ENCODE measurements at regions not wholly inside any gene's neighbourhood (a gene's known extent, or its start where the extent isn't known, plus 50 kb on each side); places are given as distances from the start of the nearest gene placed in this dataset.
"Not testable (repeated sequence)": the region's sequence is repeated elsewhere in the genome, so short reads cannot be mapped to it uniquely, and the experiment has no call there.

- no peak for DNase-seq (ENCODE audit: low spot score)
Observed at GRCh38 chr18:64410685-64411084, 261.8 kb upstream of the LINC00305 start.

- no peak for DNase-seq (ENCODE audit: low spot score)
Observed at GRCh38 chr18:64409511-64409910, 260.6 kb upstream of the LINC00305 start.

- DNase-seq (ENCODE audit: low spot score), result no peak
Observed at GRCh38 chr18:64407606-64408005, 258.7 kb upstream of the LINC00305 start.

DNA sequence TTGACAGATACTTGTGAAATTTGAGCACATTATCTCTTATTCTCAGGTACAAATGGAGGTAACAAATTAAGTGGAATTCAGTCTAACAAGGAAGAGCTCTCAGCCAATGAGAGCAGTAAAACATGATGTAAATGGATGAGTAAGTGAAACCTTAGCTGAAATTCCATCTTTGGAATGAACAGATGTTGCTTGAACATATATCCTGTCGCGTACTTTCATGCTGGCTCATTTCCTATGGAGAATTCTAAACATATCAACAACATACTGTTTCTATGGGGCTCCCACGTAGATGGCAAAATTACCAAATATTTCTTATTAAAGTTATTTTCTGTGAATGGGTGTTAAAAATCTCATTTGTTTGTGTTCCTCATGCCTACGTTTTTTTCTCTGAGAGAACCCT, 256.3 kb upstream of the LINC00305 start:
- no peak for DNase-seq (ENCODE audit: low spot score)

DNA sequence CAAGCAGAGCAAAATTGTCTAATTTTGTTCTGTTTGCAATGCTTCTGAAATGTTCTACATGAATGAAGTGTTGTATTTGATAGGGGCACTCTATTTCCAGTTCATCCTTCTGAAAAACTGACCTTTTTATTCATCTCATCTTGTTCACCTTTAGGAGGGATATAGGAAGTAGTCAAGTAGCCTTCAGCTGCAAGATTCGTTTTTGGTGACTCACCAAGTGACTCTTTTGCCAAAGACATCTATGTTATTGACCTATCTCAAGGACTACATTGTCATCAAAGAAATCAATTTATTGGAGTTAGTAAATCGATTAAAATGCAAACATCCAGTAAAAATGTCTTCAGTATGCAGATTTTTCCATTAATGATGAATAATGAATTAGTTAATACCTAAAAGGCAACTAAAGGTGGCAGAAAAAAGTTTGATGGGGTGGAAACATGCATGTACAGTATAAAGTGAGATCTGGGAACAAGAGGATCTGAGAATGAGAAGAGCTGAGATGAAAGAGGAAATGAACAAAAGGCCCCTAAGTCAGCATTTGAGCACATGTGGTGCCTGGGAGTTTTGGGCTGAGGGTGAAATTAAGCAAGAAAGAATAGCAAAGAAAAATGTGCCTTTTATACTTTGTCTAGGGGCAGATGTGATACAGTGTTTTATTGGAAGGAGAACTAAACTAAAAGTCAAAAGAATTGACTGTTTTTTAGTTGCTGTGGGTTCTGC, 255.1 kb upstream of the LINC00305 start:
- no peak for DNase-seq (ENCODE audit: low spot score)

DNA sequence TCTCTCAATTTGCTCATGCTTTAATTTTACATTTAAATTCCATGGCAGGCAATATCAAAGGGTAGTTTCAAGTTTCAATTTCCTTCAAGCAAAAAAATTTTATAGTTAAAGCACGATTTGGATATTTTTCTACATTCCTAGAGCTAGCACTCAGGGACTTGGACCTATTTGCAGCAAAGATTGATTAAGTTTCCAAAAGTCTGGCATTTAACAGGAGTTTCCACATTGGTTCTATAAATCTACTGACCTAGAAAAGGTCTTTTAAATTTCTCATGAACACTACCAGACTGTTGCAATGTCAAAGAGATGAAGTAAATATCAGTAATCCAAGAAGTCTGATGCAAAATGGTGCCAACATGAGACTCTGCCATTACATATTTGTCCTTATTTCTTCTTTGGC, 253.7 kb upstream of the LINC00305 start:
- DNase-seq (ENCODE audit: low spot score), result no peak

GRCh38 chr18:64401268-64402060, 252.6 kb upstream of the LINC00305 start:
- no peak for DNase-seq (ENCODE audit: low spot score)

DNA sequence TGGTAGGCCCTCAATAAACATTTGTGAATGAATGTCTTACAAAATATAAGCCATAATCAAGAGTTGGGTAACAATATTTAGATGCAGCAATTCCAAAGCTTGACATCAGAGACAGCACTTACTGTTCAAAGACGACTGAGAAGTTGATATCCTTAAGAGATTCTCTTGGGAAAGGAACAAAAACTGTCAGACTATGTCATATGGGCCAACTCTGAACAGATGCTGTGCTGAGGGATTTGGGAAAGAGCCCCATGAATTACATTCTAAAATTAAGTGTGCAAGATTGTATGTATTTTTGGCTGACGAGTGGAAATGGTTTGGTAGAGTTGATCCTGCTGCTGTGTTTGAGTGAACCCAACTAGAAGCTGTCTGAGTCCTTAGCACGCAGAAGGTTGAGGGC, 250.7 kb upstream of the LINC00305 start:
- DNase-seq (ENCODE audit: low spot score), result no peak

- no peak for DNase-seq (ENCODE audit: low spot score)
Observed at GRCh38 chr18:64398320-64398719, 249.4 kb upstream of the LINC00305 start.

DNA sequence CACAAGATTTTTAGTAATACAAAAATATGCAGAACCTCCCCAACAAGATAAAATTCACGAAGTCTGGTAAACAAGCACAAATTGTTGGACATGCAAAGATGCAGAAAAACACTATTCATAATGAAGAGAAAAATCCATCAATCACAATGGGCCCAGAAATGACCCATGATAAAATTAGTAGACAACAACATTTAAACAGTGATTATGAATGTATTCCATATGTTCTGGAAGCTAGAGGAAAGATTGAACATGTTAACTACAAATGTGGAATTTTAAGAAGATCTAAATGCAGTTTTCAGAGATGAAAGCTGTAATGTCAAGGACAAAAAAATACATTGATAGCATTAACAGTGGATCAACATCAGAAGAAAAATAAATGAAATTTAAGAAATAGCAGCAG, 243.3 kb upstream of the LINC00305 start:
- DNase-seq (ENCODE audit: low spot score), result no peak

DNA sequence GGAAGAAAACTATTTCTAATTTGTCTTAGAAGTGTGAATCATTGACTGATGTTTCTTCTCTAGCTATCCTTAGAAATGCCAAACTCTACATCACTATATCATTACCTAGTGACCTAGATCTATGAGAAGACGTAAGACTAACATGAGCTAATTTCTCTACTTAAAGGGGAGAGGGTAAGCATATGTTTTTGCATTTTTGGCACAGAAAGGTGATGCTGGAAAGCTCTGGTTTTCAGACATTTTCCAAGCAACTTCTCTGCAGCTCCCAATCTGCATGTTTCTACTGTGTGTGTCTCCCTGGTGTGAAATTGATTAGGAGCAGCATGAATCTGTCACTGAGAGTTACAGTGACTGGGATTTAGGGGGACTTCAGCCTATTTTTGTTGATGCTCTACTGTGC, 235.2 kb upstream of the LINC00305 start:
- no peak for DNase-seq (ENCODE audit: low spot score)

- no peak for DNase-seq (ENCODE audit: low spot score)
Observed at GRCh38 chr18:64380117-64380516, 231.2 kb upstream of the LINC00305 start.

GRCh38 chr18:64379662-64380061, 230.8 kb upstream of the LINC00305 start:
- no peak for DNase-seq (ENCODE audit: low spot score)

DNA sequence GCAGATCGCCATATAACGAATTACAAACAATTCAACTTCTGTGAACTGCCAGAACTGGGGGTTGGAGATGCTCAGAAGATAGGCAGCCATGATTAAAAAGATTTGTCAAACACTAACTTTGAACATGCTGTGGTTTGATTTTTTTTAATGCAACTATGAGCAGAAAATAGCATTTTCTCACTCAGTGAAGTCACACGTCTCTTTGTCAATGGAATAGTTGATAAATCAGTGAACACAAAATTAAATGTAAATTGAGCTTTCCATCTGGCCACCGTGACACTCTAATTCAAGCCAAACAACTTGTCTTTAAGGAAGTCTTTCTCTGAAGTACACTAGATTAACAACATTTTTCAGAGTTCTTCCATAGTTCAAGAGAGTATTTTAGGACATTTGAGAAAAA, 228.6 kb upstream of the LINC00305 start:
- DNase-seq (ENCODE audit: low spot score), result no peak

DNA sequence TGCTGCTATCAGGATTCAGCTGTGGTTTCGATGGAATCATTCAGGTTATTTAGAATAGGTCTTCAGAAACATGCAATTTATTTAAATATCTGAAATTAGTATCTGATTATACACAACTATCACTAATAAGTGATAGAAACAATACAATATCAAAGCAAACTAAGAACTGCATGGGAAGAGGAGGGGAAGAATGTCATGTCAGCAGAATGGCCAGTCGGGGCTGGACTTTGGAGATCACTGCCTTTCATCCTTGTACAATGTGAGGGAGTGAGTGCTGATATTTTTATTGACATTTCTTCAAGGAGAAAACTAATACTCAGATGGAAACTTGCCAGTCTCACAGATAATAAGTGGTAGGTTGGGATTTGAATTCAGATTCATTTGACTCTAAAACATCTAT, 224.0 kb upstream of the LINC00305 start:
- no peak for DNase-seq (ENCODE audit: low spot score)

DNA sequence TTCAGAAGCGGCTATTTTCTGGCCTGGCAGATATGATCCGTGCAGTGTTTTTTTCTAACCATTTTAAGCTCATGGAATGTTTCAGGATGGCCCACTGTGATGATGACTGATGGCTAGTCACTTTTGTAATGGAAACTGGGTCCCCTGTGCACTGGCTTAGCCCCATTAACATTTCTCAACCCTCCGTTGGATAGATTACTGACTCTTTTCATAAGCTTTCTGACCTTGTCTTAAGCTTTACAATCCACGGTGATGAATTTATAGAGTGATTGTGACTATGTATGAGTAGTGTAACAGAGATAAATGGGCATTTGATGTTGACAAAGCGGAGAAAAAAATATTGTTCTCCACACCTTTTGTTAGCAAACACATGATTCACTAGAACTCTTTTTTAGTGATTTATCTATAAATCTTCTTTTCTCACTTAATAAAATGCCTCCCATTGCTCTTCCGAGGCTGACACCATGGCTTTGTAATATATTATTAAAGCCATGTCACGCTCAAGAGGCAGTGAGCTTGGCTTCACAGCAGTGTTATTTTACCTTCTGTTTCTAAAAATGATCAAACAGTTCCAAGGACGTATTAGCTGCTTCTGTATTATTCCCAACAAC, 221.0 kb upstream of the LINC00305 start:
- DNase-seq (ENCODE audit: low spot score), result not testable (repeated sequence)

GRCh38 chr18:64365106-64365505, 216.2 kb upstream of the LINC00305 start:
- no peak for DNase-seq (ENCODE audit: low spot score)

DNA sequence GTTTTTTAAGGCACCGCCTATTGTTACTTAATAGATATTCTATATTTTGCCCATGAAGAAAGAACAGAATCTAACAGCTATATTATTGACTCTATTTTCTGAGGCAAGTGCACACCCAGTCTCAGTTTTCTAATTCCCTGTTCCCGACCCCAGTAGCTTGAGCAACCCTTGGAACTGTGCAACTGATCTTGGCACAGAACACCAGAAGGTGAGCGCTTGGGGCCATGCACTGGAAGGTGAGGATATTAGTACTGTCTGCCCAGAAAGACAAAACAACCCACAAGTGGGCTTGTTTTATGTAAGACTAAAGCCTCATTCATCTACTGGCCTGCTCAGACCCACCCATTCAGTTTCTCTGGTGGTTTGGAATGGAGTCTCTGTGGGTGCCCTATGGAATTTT, 188.8 kb upstream of the LINC00305 start:
- DNase-seq (ENCODE audit: low spot score), result no peak

DNA sequence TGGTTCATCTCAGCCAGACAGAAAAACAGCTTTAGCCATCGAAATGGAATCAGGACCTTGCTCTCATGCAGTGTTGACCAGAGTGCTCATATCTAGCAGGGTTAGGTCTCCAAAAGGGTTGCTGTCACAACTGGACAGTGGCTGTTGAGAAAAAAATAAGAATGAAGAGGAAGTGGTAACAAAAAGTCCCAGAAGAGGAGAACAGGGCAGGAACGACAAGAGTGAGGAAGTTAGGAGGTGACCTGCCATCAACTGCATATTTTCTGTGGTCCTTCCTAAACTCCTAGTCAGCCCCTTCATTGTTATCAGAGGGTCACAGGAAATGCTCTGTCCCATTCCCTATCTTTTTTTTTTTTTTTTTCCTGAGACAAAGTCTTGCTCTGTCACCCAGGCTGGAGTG, 188.1 kb upstream of the LINC00305 start:
- DNase-seq (ENCODE audit: low spot score), result no peak

GRCh38 chr18:64334748-64335147, 185.9 kb upstream of the LINC00305 start:
- no peak for DNase-seq (ENCODE audit: low spot score)

GRCh38 chr18:64333584-64333983, 184.7 kb upstream of the LINC00305 start:
- DNase-seq (ENCODE audit: low spot score), result no peak

DNA sequence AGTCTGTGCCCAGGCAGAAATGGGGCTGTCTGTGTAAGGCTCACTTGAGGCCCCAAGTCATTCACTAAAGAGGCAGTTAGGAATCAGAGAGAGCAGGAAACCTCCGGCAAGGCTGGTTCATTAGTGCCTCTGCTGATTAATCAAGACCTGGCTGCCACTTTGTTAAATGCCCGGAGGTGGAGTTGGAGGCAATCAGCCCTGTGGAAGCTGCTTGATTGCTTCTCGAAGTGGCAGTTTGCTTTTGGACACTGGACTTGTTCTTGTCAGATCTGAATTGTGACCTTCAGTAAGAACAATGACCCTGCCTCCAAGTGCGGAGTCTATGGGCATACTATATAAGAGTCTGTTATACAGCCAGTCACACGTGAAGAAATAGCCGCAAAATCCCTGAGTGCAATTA, 183.9 kb upstream of the LINC00305 start:
- DNase-seq (ENCODE audit: low spot score), result no peak

GRCh38 chr18:64331419-64331818, 182.5 kb upstream of the LINC00305 start:
- no peak for DNase-seq (ENCODE audit: low spot score)
